SK-N-SH (cell line): ENCODE measurements at regions not wholly inside any gene's neighbourhood (a gene's known extent, or its start where the extent isn't known, plus 50 kb on each side); places are given as distances from the start of the nearest gene placed in this dataset.

ENCODE experiments used
- CTCF ChIA-PET: fragments of 300-600, 350-600 bp; formaldehyde crosslinking; extraction: SDS; loops from one replicate; lab custom pipeline; 2021; lab: Yijun Ruan, JAX
- POLR2A ChIA-PET: fragments of 350-600 bp; sonication (Branson Sonifier 250); formaldehyde crosslinking; extraction: SDS; loops from one replicate; lab custom pipeline; 2020; ENCODE audit warnings: antibody characterized with exemption, inconsistent platforms; lab: Yijun Ruan, JAX
- DNase-seq: peaks from one replicate; pipeline ENCODE4 v3.0.0; 2012
- H2AFZ ChIP-seq: fragments of 200-600 bp; sonication (generic); 2 replicates; pipeline ENCODE4 v1.8.1; 2016; ENCODE audit warnings: antibody characterized with exemption, mild to moderate bottlenecking, low read depth
- H3F3A ChIP-seq: fragments of 200-600 bp; sonication (generic); replicated peaks from 2 replicates; pipeline ENCODE3; 2016; ENCODE audit warnings: antibody characterized with exemption, mild to moderate bottlenecking; ENCODE audit not compliant: insufficient read depth
- H3K27ac ChIP-seq, 2 experiments: fragments of 200-500 bp in 1 of 2; fragments of 200-600 bp in 1 of 2; sonication (Bioruptor generic) in 1 of 2; sonication (generic), shearing (Covaris generic) in 1 of 2; 2 replicates each; pipeline versions ENCODE4 v1.5.1 to v1.6.1; 2014 to 2016; ENCODE audit warnings: low read depth in 2 of 2, inconsistent platforms in 1 of 2, low read length in 1 of 2, mild to moderate bottlenecking in 1 of 2, mixed read lengths in 1 of 2
- H3K27me3 ChIP-seq: fragments of 200-600 bp; sonication (generic), shearing (Covaris generic); 2 replicates; pipeline ENCODE4 v1.6.1; 2016; ENCODE audit warnings: mixed run types; ENCODE audit not compliant: insufficient read depth
- H3K36me3 ChIP-seq, 2 experiments: fragments of 200-500 bp in 1 of 2; fragments of 200-600 bp in 1 of 2; sonication (Bioruptor generic) in 1 of 2; sonication (generic) in 1 of 2; replicated peaks in 1 of 2; 2 replicates each; pipeline versions ENCODE3 to v1.5.1; 2014 to 2016; ENCODE audit warnings: low read length in 1 of 2, mild to moderate bottlenecking in 1 of 2; ENCODE audit not compliant: insufficient read depth in 2 of 2, control insufficient read depth in 1 of 2
- H3K4me1 ChIP-seq, 2 experiments: fragments of 200-500 bp in 1 of 2; fragments of 200-600 bp in 1 of 2; sonication (Bioruptor generic) in 1 of 2; sonication (generic), shearing (Covaris generic) in 1 of 2; 2 replicates each; pipeline versions ENCODE4 v1.5.1 to v1.6.1; 2014 to 2016; ENCODE audit warnings: low read depth in 1 of 2, low read length in 1 of 2, mixed run types in 1 of 2; ENCODE audit not compliant: insufficient read depth in 2 of 2, control insufficient read depth in 1 of 2
- H3K4me2 ChIP-seq: fragments of 200-600 bp; sonication (generic), shearing (Covaris generic); 2 replicates; pipeline ENCODE4 v1.6.1; 2017; ENCODE audit warnings: mixed run types
- H3K4me3 ChIP-seq, 2 experiments: fragments of 200-500 bp in 1 of 2; fragments of 200-600 bp in 1 of 2; sonication (Bioruptor generic) in 1 of 2; sonication (generic), shearing (Covaris generic) in 1 of 2; 2 replicates each; pipeline versions ENCODE4 v1.5.1 to v1.8.1; 2014 to 2016; ENCODE audit warnings: low read depth in 2 of 2, inconsistent platforms in 1 of 2, low read length in 1 of 2, mild to moderate bottlenecking in 1 of 2, mixed read lengths in 1 of 2, moderate library complexity in 1 of 2
- H3K79me2 ChIP-seq: fragments of 200-600 bp; sonication (generic); 2 replicates; pipeline ENCODE4 v1.8.1; 2017; ENCODE audit warnings: mild to moderate bottlenecking; ENCODE audit not compliant: insufficient read depth
- H3K9ac ChIP-seq: fragments of 200-600 bp; sonication (generic); 2 replicates; pipeline ENCODE4 v1.6.1; 2017; ENCODE audit warnings: mixed run types
- H3K9me2 ChIP-seq: fragments of 200-600 bp; sonication (generic); 2 replicates; pipeline ENCODE4 v1.6.1; 2017; ENCODE audit warnings: mixed run types
- H3K9me3 ChIP-seq: fragments of 200-600 bp; sonication (generic); 2 replicates; pipeline ENCODE4 v1.6.1; 2017; ENCODE audit warnings: mixed run types, mild to moderate bottlenecking, moderate library complexity
- H4K20me1 ChIP-seq: fragments of 200-600 bp; sonication (generic); 2 replicates; pipeline ENCODE4 v1.6.1; 2017; ENCODE audit warnings: mild to moderate bottlenecking, mixed run types; ENCODE audit not compliant: insufficient read depth
- ELF1 ChIP-seq: IDR thresholded peaks from 2 replicates; pipeline ENCODE4 v1.4.0; 2012
- EP300 ChIP-seq, 2 experiments: IDR thresholded peaks; 2 replicates each; pipeline versions ENCODE4 v1.4.0 to v1.6.1; 2012; ENCODE audit warnings: borderline replicate concordance in 1 of 2, low read depth in 1 of 2, low read length in 1 of 2
- EZH2phosphoT487 ChIP-seq: fragments of 200-600 bp; sonication (generic); IDR thresholded peaks from 2 replicates; pipeline ENCODE4 v1.6.1; 2017; ENCODE audit warnings: low read depth, mixed run types, mild to moderate bottlenecking, antibody characterized with exemption, moderate library complexity, borderline replicate concordance
- FOSL2 ChIP-seq: IDR thresholded peaks from 2 replicates; pipeline ENCODE4 v1.4.0; 2012; ENCODE audit warnings: low read depth, mild to moderate bottlenecking, moderate library complexity, borderline replicate concordance
- FOXJ3 ChIP-seq: sonication (generic); formaldehyde crosslinking; IDR thresholded peaks from 2 replicates; pipeline ENCODE4 v1.5.1; 2020; ENCODE audit warnings: mild to moderate bottlenecking, missing genetic modification reagents
- IRF3 ChIP-seq: fragments of 150-350 bp; IDR thresholded peaks from 2 replicates; pipeline ENCODE4 v1.6.1; 2016; ENCODE audit warnings: mild to moderate bottlenecking, low read depth, low read length
- JUND ChIP-seq: IDR thresholded peaks from 2 replicates; pipeline ENCODE4 v1.4.0; 2012
- MAX ChIP-seq: IDR thresholded peaks from 2 replicates; pipeline ENCODE4 v1.4.0; 2012; ENCODE audit warnings: low read depth
- MEF2A ChIP-seq: IDR thresholded peaks from 2 replicates; pipeline ENCODE4 v1.4.0; 2012; ENCODE audit warnings: low read depth, borderline replicate concordance
- MXI1 ChIP-seq: IDR thresholded peaks from 2 replicates; pipeline ENCODE4 v1.6.1; 2012; ENCODE audit warnings: mild to moderate bottlenecking, low read depth, low read length, improper control_type of control experiment
- NFIC ChIP-seq: IDR thresholded peaks from 2 replicates; pipeline ENCODE4 v1.4.0; 2012; ENCODE audit warnings: borderline replicate concordance
- RAD21 ChIP-seq: IDR thresholded peaks from 2 replicates; pipeline ENCODE4 v1.6.1; 2012; ENCODE audit warnings: mild to moderate bottlenecking, low read length
- RFX5 ChIP-seq: IDR thresholded peaks from 2 replicates; pipeline ENCODE4 v1.6.1; 2012; ENCODE audit warnings: mild to moderate bottlenecking, improper control_type of control experiment, low read length
- RXRA ChIP-seq: IDR thresholded peaks from 2 replicates; pipeline ENCODE4 v1.4.0; 2012; ENCODE audit warnings: low read depth, mild to moderate bottlenecking, borderline replicate concordance
- SIN3A ChIP-seq: IDR thresholded peaks from 2 replicates; pipeline ENCODE4 v1.6.1; 2012; ENCODE audit warnings: low read depth, mild to moderate bottlenecking, low read length, moderate library complexity, borderline replicate concordance
- TAF1 ChIP-seq: IDR thresholded peaks from 2 replicates; pipeline ENCODE4 v1.6.1; 2012; ENCODE audit warnings: low read depth, mild to moderate bottlenecking, low read length, moderate library complexity, borderline replicate concordance
- TCF12 ChIP-seq: IDR thresholded peaks from 2 replicates; pipeline ENCODE4 v1.4.0; 2012
- USF2 ChIP-seq: fragments of 150-350 bp; IDR thresholded peaks from 2 replicates; pipeline ENCODE4 v1.6.1; 2017; ENCODE audit warnings: antibody characterized with exemption, low read length, low read depth, borderline replicate concordance
- YY1 ChIP-seq: IDR thresholded peaks from 2 replicates; pipeline ENCODE4 v1.4.0; 2012; ENCODE audit warnings: low read depth, mild to moderate bottlenecking
- WGBS: methylation state at CpG from one replicate; pipeline ENCODE4 v1.1.6; 2017; ENCODE audit warnings: low lambda C conversion rate; 5-methylcytosine and 5-hydroxymethylcytosine counted together

GRCh38 chr20:47866480-47866879 is 81.2 kb upstream of the SULF2 start:
- 67% methylated on average over 10 of the region's 10 CpGs for WGBS
- H3K4me3 ChIP-seq: no peak overlapping the region
- H3F3A ChIP-seq: no peaks in the 10 kb centered on the region
- H3K9ac ChIP-seq: no peak overlapping the region
- no peaks in the 10 kb centered on the region for H3K36me3 ChIP-seq
- H3K4me1 ChIP-seq: peaks cover 0 to 6% of the 10 kb centered on the region in 2 experiments; a peak in 1 of 4 replicates
- no peaks in the 10 kb centered on the region for H3K9me2 ChIP-seq
- no peak for DNase-seq
- no peak for TF ChIP-seq MXI1
- H2AFZ ChIP-seq: no peak overlapping the region
- CTCF ChIA-PET: interaction anchor here (0.8 to 1.4 kb wide), 2 partner anchors 9 to 18 kb away, joined by 3 read pairs; no protein-coding TSS in a partner anchor
- no peaks in the 10 kb centered on the region for H3K79me2 ChIP-seq
- POLR2A ChIA-PET: no interaction called here
- peaks cover 7% of the 10 kb centered on the region; the same call in 1 of the 2 replicates for H3K27me3 ChIP-seq
- no peak overlapping the region for H3K4me2 ChIP-seq
- H3K27ac ChIP-seq: no peak overlapping the region
- no peaks in the 10 kb centered on the region for H4K20me1 ChIP-seq
- no peaks in the 10 kb centered on the region for H3K9me3 ChIP-seq

- no peaks in the 10 kb centered on the region for H4K20me1 ChIP-seq
- no peak overlapping the region for H3K4me2 ChIP-seq
- TF ChIP-seq FOSL2 (no peak), NFIC (no peak), YY1 (no peak), MEF2A (no peak), RXRA (no peak), FOXJ3 (no peak), TAF1 (no peak), MAX (no peak), TCF12 (no peak), MXI1 (no peak), EZH2phosphoT487 (no peak), RFX5 (no peak)
- TF ChIP-seq, all 33 proteins: peak for 0
- 39% methylated on average over 9 of the region's 9 CpGs for WGBS
- no peak overlapping the region for H3K4me3 ChIP-seq
- H3K27me3 ChIP-seq: peaks cover 7% of the 10 kb centered on the region; the same call in 1 of the 2 replicates
- no peak overlapping the region for H3K9ac ChIP-seq
- ChIA-PET CTCF (interaction anchor here (0.8 to 1.4 kb wide), 3 partner anchors 9 to 79 kb away, joined by 3 read pairs; no protein-coding TSS in a partner anchor), POLR2A (no interaction called here)
- no peak overlapping the region for H2AFZ ChIP-seq
- H3K4me1 ChIP-seq: peaks cover 0 to 6% of the 10 kb centered on the region in 2 experiments; a peak in 1 of 4 replicates
- no peaks in the 10 kb centered on the region for H3K36me3 ChIP-seq
- no peaks in the 10 kb centered on the region for H3K9me3 ChIP-seq
- H3K9me2 ChIP-seq: no peaks in the 10 kb centered on the region
- H3F3A ChIP-seq: no peaks in the 10 kb centered on the region
- DNase-seq: peak; percentile 60
- no peak overlapping the region for H3K27ac ChIP-seq
- no peaks in the 10 kb centered on the region for H3K79me2 ChIP-seq
Measured at GRCh38 chr20:47865912-47866311, 80.6 kb upstream of the SULF2 start.

- Histone ChIP-seq H2AFZ (no peak overlapping the region), H3K4me1 (peaks cover 0 to 6% of the 10 kb centered on the region in 2 experiments; a peak in 1 of 4 replicates), H3K27me3 (peaks cover 7% of the 10 kb centered on the region; the same call in 1 of the 2 replicates), H3K9ac (no peak overlapping the region), H3K4me3 (no peak overlapping the region), H3K27ac (no peak overlapping the region), H3K79me2 (no peaks in the 10 kb centered on the region), H3K9me3 (no peaks in the 10 kb centered on the region), H3K36me3 (no peaks in the 10 kb centered on the region), H4K20me1 (no peaks in the 10 kb centered on the region), H3K9me2 (no peaks in the 10 kb centered on the region), H3F3A (no peaks in the 10 kb centered on the region), H3K4me2 (no peak overlapping the region)
- no peak for TF ChIP-seq JUND
- TF ChIP-seq RAD21: no peak
- TF ChIP-seq EZH2phosphoT487: no peak
- TF ChIP-seq SIN3A: no peak
- TF ChIP-seq YY1: no peak
- TF ChIP-seq ELF1: no peak
- no peak for TF ChIP-seq MEF2A
- TF ChIP-seq IRF3: no peak
- no peak for TF ChIP-seq MAX
- TF ChIP-seq EP300 (IDR thresholded peaks at IDR 0.05; ENCODE audit: borderline replicate concordance in 1 of 2, low read depth in 1 of 2, low read length in 1 of 2): no peak
- no peak for TF ChIP-seq USF2
- no peak for TF ChIP-seq RXRA
- TF ChIP-seq MXI1: no peak
- POLR2A ChIA-PET: no interaction called here
- 47% methylated on average over 5 of the region's 5 CpGs for WGBS
- DNase-seq: no peak
- CTCF ChIA-PET: interaction anchor here (0.9 kb wide), 1 partner anchor 79 kb away, joined by 3 read pairs; no protein-coding TSS in a partner anchor
Measured at GRCh38 chr20:47865451-47865850, 80.2 kb upstream of the SULF2 start.
